ENCODE measurements at regions not wholly inside any gene's neighbourhood (a gene's known extent, or its start where the extent isn't known, plus 50 kb on each side); places are given as distances from the start of the nearest gene placed in this dataset.
A peak's percentile ranks its signal among the peaks of the same experiment; 100 is the strongest.

DNA sequence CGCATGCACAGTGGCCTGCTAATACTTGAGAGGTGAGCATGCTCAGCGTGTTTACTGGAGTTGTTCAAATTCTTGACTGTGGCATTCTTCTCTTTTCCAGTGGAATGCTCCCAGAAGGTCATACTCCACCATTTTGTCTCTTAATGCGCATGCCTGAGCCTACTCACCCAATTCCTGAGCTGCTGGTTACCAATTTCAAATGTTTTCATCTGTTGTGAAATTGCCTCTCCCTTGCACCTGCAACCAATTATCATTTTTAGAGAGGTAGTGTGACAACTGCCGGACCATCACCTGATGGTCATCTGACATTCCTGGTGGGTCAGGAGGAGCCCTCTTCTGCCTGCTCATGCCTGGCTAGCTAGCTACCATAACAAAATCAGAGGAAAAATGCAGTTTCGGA is 82.2 kb upstream of the LIFR start:
- TF ChIP-seq CTCF (IDR thresholded peaks at IDR 0.05) = no peak
- DNase-seq (no peak), ATAC-seq (no peak)
- no peaks in the 10 kb centered on the region for H3K27me3 ChIP-seq
- intact Hi-C loops (cut with DNase I) = no loop called here
- no peaks in the 10 kb centered on the region for H3K36me3 ChIP-seq
- no peaks in the 10 kb centered on the region for H3K9me3 ChIP-seq
- H3K27ac ChIP-seq = no peak overlapping the region
- H3K4me1 ChIP-seq = no peaks in the 10 kb centered on the region
- H3K4me3 ChIP-seq = no peak overlapping the region

GRCh38 chr5:38639377-38640358 is 83.2 kb upstream of the LIFR start:
- no peaks in the 10 kb centered on the region for H3K27me3 ChIP-seq
- intact Hi-C loops (cut with DNase I) = no loop called here
- no peak overlapping the region for H3K27ac ChIP-seq
- no peaks in the 10 kb centered on the region for H3K36me3 ChIP-seq
- DNase-seq = no peak
- H3K9me3 ChIP-seq = peaks cover 0 to 5% of the 10 kb centered on the region in 2 donors
- no peak overlapping the region for H3K4me3 ChIP-seq
- ATAC-seq = peak; percentile 66
- no peaks in the 10 kb centered on the region for H3K4me1 ChIP-seq
- no peak for TF ChIP-seq CTCF (IDR thresholded peaks at IDR 0.05)

- peaks cover 0 to 5% of the 10 kb centered on the region in 2 donors for H3K9me3 ChIP-seq
- TF ChIP-seq CTCF (IDR thresholded peaks at IDR 0.05) = no peak
- ATAC-seq = no peak
- H3K36me3 ChIP-seq = no peaks in the 10 kb centered on the region
- no peaks in the 10 kb centered on the region for H3K4me1 ChIP-seq
- no peak overlapping the region for H3K27ac ChIP-seq
- intact Hi-C loops (cut with DNase I) = no loop called here
- H3K27me3 ChIP-seq = no peaks in the 10 kb centered on the region
- no peak for DNase-seq
- H3K4me3 ChIP-seq = no peak overlapping the region
Measured at GRCh38 chr5:38641003-38641402, 84.6 kb upstream of the LIFR start.

- Histone ChIP-seq H3K36me3 (no peaks in the 10 kb centered on the region), H3K4me1 (no peaks in the 10 kb centered on the region), H3K9me3 (peaks cover 0 to 5% of the 10 kb centered on the region in 2 donors), H3K4me3 (no peak overlapping the region), H3K27ac (no peak overlapping the region), H3K27me3 (no peaks in the 10 kb centered on the region)
- no peak for TF ChIP-seq CTCF (IDR thresholded peaks at IDR 0.05)
- DNase-seq (no peak), ATAC-seq (no peak)
- intact Hi-C loops (cut with DNase I) = no loop called here
Measured at GRCh38 chr5:38642189-38642911, 85.9 kb upstream of the LIFR start.

DNA sequence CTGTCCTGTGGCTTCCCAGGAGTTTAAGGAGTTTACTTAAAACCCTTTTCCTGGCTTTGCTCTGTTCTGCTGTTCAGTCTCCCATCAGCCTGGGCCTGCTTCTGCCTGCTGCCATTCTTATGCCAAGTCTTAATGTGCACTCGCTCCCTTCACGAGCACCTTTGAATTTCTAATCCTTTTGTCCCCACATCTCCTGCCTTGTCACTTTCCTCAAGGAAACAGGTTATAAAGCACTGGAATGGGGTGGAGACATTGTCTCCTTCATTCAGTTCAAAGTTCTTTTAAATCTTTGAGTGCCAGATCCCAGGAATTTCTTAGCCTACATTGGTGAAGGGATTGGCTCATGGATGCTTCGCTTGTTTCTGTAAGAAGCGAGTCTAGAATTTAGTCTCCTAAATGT is 87.2 kb upstream of the LIFR start:
- no peaks in the 10 kb centered on the region for H3K4me1 ChIP-seq
- no peak for ATAC-seq

More for the DNA sequence above, 87.2 kb upstream of the LIFR start:
- DNase-seq = no peak
- H3K36me3 ChIP-seq = no peaks in the 10 kb centered on the region
- intact Hi-C loops (cut with DNase I) = no loop called here
- H3K27ac ChIP-seq = no peak overlapping the region
- no peaks in the 10 kb centered on the region for H3K27me3 ChIP-seq
- H3K9me3 ChIP-seq = peaks cover 0 to 5% of the 10 kb centered on the region in 2 donors
- no peak for TF ChIP-seq CTCF (IDR thresholded peaks at IDR 0.05)
- H3K4me3 ChIP-seq = no peak overlapping the region
